Activated CD4-positive, alpha-beta memory T cell treated with anti-CD3 and anti-CD28 coated beads for 36 hours (primary cell): ENCODE measurements at regions not wholly inside any gene's neighbourhood (a gene's known extent, or its start where the extent isn't known, plus 50 kb on each side); places are given as distances from the start of the nearest gene placed in this dataset.

Source experiments
- CTCF ChIA-PET: fragments of 350-600 bp; sonication (Branson Sonifier 250); formaldehyde crosslinking; loops from one replicate; lab custom pipeline; 2021; ENCODE audit warnings: antibody characterized with exemption, inconsistent platforms; lab: Charles Lee
- POLR2A ChIA-PET: fragments of 350-600 bp; sonication (Branson Sonifier 250); formaldehyde crosslinking; loops from one replicate; lab custom pipeline; 2021; ENCODE audit warnings: antibody characterized with exemption; lab: Charles Lee
- DNase-seq: peaks from one replicate; pipeline ENCODE4 v3.0.0-alpha.2; 2020
- H3K27ac Mint-ChIP-seq: one replicate; pipeline ENCODE4 v1.8.0; 2021; ENCODE audit warnings: mixed read lengths
- H3K27me3 Mint-ChIP-seq: one replicate; pipeline ENCODE4 v1.8.0; 2021; ENCODE audit warnings: mixed read lengths
- H3K36me3 Mint-ChIP-seq: one replicate; pipeline ENCODE4 v1.8.0; 2021; ENCODE audit warnings: mixed read lengths
- H3K4me1 Mint-ChIP-seq: one replicate; pipeline ENCODE4 v1.8.0; 2021; ENCODE audit warnings: low read depth, mixed read lengths
- H3K4me3 Mint-ChIP-seq: one replicate; pipeline ENCODE4 v1.8.0; 2021; ENCODE audit warnings: mild to moderate bottlenecking, mixed read lengths
- H3K9me3 Mint-ChIP-seq: one replicate; pipeline ENCODE4 v1.8.0; 2021; ENCODE audit warnings: mixed read lengths
- intact Hi-C: fragments of 100-400 bp; cut with micrococcal nuclease; formaldehyde crosslinking; loops from one replicate; pipeline ENCODE4 v1.15.1; 2023

- POLR2A ChIA-PET, result interaction anchor here (1.1 to 1.7 kb wide), 2 partner anchors 13 to 20 kb away, joined by 3 to 4 read pairs; no protein-coding TSS in a partner anchor
- CTCF ChIA-PET, result no interaction called here
- DNase-seq, result no peak
- H3K36me3 Mint-ChIP-seq, result no peaks in the 10 kb centered on the region
- peak overlapping the region; percentile 1 for H3K27ac Mint-ChIP-seq
- H3K27me3 Mint-ChIP-seq, result no peaks in the 10 kb centered on the region
- intact Hi-C loops, result no loop called here
- no peak overlapping the region for H3K4me3 Mint-ChIP-seq
- peaks cover 19% of the 10 kb centered on the region for H3K4me1 Mint-ChIP-seq
- H3K9me3 Mint-ChIP-seq, result no peaks in the 10 kb centered on the region
These were observed 187.3 kb upstream of the ID2 start for GRCh38 chr2:8494589-8494988.

GRCh38 chr2:8495189-8495989, 186.5 kb upstream of the ID2 start:
- ChIA-PET POLR2A (interaction anchor here (0.8 kb wide), 1 partner anchor 19 kb away, joined by 3 read pairs; no protein-coding TSS in a partner anchor), CTCF (no interaction called here)
- intact Hi-C loops, result no loop called here
- no peak overlapping the region for H3K4me3 Mint-ChIP-seq
- DNase-seq, result no peak
- H3K27me3 Mint-ChIP-seq, result no peaks in the 10 kb centered on the region
- no peaks in the 10 kb centered on the region for H3K9me3 Mint-ChIP-seq
- no peak overlapping the region for H3K27ac Mint-ChIP-seq
- peaks cover 13% of the 10 kb centered on the region for H3K4me1 Mint-ChIP-seq
- no peaks in the 10 kb centered on the region for H3K36me3 Mint-ChIP-seq

- no peak overlapping the region for H3K4me3 Mint-ChIP-seq
- peaks cover 6% of the 10 kb centered on the region for H3K4me1 Mint-ChIP-seq
- H3K9me3 Mint-ChIP-seq, result no peaks in the 10 kb centered on the region
- H3K27me3 Mint-ChIP-seq, result no peaks in the 10 kb centered on the region
- intact Hi-C loops, result no loop called here
- no peak overlapping the region for H3K27ac Mint-ChIP-seq
- DNase-seq, result no peak
- no peaks in the 10 kb centered on the region for H3K36me3 Mint-ChIP-seq
- POLR2A ChIA-PET, result interaction anchor here (0.8 kb wide), 1 partner anchor 19 kb away, joined by 3 read pairs; no protein-coding TSS in a partner anchor
- CTCF ChIA-PET, result no interaction called here
These were observed 185.8 kb upstream of the ID2 start for GRCh38 chr2:8496079-8496478.

GRCh38 chr2:8496617-8497016, 185.2 kb upstream of the ID2 start:
- CTCF ChIA-PET, result no interaction called here
- H3K4me1 Mint-ChIP-seq, result peaks cover 3% of the 10 kb centered on the region

GRCh38 chr2:8498994-8499393, 182.9 kb upstream of the ID2 start:
- H3K27ac Mint-ChIP-seq, result no peak overlapping the region
- no peaks in the 10 kb centered on the region for H3K36me3 Mint-ChIP-seq
- no peaks in the 10 kb centered on the region for H3K27me3 Mint-ChIP-seq
- no peak overlapping the region for H3K4me3 Mint-ChIP-seq
- no peak for DNase-seq
- ChIA-PET POLR2A (interaction anchor here (1.0 kb wide), 1 partner anchor 9 kb away, joined by 3 read pairs; no protein-coding TSS in a partner anchor), CTCF (no interaction called here)
- no peaks in the 10 kb centered on the region for H3K9me3 Mint-ChIP-seq
- peaks cover 3% of the 10 kb centered on the region for H3K4me1 Mint-ChIP-seq
- intact Hi-C loops, result no loop called here

More at GRCh38 chr2:8496617-8497016, 185.2 kb upstream of the ID2 start:
- Mint-ChIP-seq H3K27ac (no peak overlapping the region), H3K9me3 (no peaks in the 10 kb centered on the region), H3K36me3 (no peaks in the 10 kb centered on the region), H3K27me3 (no peaks in the 10 kb centered on the region), H3K4me3 (no peak overlapping the region)
- no peak for DNase-seq
- POLR2A ChIA-PET, result interaction anchor here (1.1 kb wide), 1 partner anchor 9 kb away, joined by 4 read pairs; no protein-coding TSS in a partner anchor
- intact Hi-C loops, result no loop called here

GRCh38 chr2:8500124-8501054, 181.5 kb upstream of the ID2 start:
- Mint-ChIP-seq H3K27ac (no peak overlapping the region), H3K9me3 (no peaks in the 10 kb centered on the region), H3K36me3 (no peaks in the 10 kb centered on the region), H3K27me3 (no peaks in the 10 kb centered on the region), H3K4me3 (no peak overlapping the region), H3K4me1 (peaks cover 4% of the 10 kb centered on the region)
- intact Hi-C loops, result no loop called here
- DNase-seq, result no peak
- ChIA-PET POLR2A (interaction anchor here (1.0 kb wide), 1 partner anchor 11 kb away, joined by 3 read pairs; no protein-coding TSS in a partner anchor), CTCF (no interaction called here)

- POLR2A ChIA-PET, result no interaction called here
- Mint-ChIP-seq H3K4me1 (peaks cover 5% of the 10 kb centered on the region), H3K27me3 (no peaks in the 10 kb centered on the region)
These were observed 180.7 kb upstream of the ID2 start for GRCh38 chr2:8501061-8501720.

GRCh38 chr2:8502316-8502715, 179.5 kb upstream of the ID2 start:
- Mint-ChIP-seq H3K27me3 (no peaks in the 10 kb centered on the region), H3K27ac (no peak overlapping the region), H3K4me1 (peaks cover 5% of the 10 kb centered on the region), H3K9me3 (no peaks in the 10 kb centered on the region), H3K36me3 (no peaks in the 10 kb centered on the region), H3K4me3 (no peak overlapping the region)
- intact Hi-C loops, result no loop called here
- ChIA-PET CTCF (no interaction called here), POLR2A (no interaction called here)
- no peak for DNase-seq

More at GRCh38 chr2:8501061-8501720, 180.7 kb upstream of the ID2 start:
- H3K27ac Mint-ChIP-seq, result no peak overlapping the region
- DNase-seq, result no peak
- no peaks in the 10 kb centered on the region for H3K9me3 Mint-ChIP-seq
- intact Hi-C loops, result no loop called here
- CTCF ChIA-PET, result no interaction called here
- H3K4me3 Mint-ChIP-seq, result no peak overlapping the region
- no peaks in the 10 kb centered on the region for H3K36me3 Mint-ChIP-seq

GRCh38 chr2:8505311-8505920, 176.4 kb upstream of the ID2 start:
- CTCF ChIA-PET, result no interaction called here
- DNase-seq, result no peak
- POLR2A ChIA-PET, result no interaction called here
- Mint-ChIP-seq H3K27ac (no peak overlapping the region), H3K36me3 (peaks cover 4% of the 10 kb centered on the region), H3K4me1 (peaks cover 3% of the 10 kb centered on the region), H3K27me3 (no peaks in the 10 kb centered on the region), H3K9me3 (peaks cover 7% of the 10 kb centered on the region), H3K4me3 (no peak overlapping the region)
- intact Hi-C loops, result no loop called here

- ChIA-PET POLR2A (no interaction called here), CTCF (no interaction called here)
- Mint-ChIP-seq H3K27ac (no peak overlapping the region), H3K4me3 (no peak overlapping the region), H3K27me3 (no peaks in the 10 kb centered on the region), H3K4me1 (peaks cover 3% of the 10 kb centered on the region), H3K9me3 (peaks cover 10% of the 10 kb centered on the region), H3K36me3 (peaks cover 4% of the 10 kb centered on the region)
- no peak for DNase-seq
- intact Hi-C loops, result no loop called here
These were observed 175.1 kb upstream of the ID2 start for GRCh38 chr2:8506746-8507145.

- H3K4me1 Mint-ChIP-seq, result peaks cover 23% of the 10 kb centered on the region
- peaks cover 9% of the 10 kb centered on the region for H3K36me3 Mint-ChIP-seq
- CTCF ChIA-PET, result no interaction called here
- intact Hi-C loops, result no loop called here
- DNase-seq, result no peak
- POLR2A ChIA-PET, result no interaction called here
- no peak overlapping the region for H3K27ac Mint-ChIP-seq
- H3K9me3 Mint-ChIP-seq, result peaks cover 16% of the 10 kb centered on the region
- no peaks in the 10 kb centered on the region for H3K27me3 Mint-ChIP-seq
- no peak overlapping the region for H3K4me3 Mint-ChIP-seq
These were observed 173.1 kb upstream of the ID2 start for GRCh38 chr2:8508766-8509165.
